SIG-M5 treated with dmso at 0.1 percent for 504 hours (cell line): ENCODE measurements at regions not wholly inside any gene's neighbourhood (a gene's known extent, or its start where the extent isn't known, plus 50 kb on each side); places are given as distances from the start of the nearest gene placed in this dataset.
A peak's percentile ranks its signal among the peaks of the same experiment; 100 is the strongest.

Experiments
- DNase-seq: peaks from one replicate; lab custom pipeline; 2025; ENCODE audit not compliant: unreplicated experiment; lab: John Stamatoyannopoulos, UW

DNA sequence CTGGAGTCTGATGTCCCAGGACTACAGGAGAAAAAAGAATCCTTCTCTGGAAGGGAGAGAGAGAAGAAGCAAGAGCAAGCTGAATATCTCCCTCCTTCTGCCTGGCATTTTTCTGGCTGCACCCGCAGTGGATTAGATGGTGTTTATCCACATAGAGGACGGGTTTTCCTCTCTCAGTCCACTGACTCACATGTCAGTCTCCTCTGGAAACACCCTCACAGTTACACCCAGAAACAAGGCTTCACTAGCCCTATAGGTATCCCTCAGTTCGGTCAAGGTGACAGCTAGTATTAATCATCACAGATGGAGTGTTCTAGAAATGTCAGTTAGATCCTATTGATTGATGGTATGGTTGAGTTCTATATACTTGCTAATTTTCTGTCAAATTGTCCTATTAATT, 87.9 kb downstream of the RHOU start:
- no peak for DNase-seq

DNA sequence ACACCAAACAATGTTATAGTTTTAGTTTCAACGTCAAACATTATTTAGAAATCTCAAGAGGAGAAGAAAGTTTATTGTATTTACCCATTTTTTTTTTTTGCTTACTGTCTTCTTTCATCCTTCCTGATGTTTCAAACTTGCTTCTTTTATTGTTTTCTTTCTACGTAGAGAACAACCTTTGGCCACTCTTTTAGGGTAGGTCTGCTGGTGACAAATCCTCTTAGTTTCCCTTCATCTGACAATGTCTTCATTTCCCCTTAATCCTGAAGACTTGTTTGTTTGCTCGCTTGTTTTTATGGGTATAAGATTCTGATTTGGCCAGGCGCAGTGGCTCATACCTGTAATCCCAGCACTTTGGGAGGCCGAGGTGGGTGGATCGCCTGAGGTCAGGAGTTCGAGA, 89.1 kb downstream of the RHOU start:
- no peak for DNase-seq

- no peak for DNase-seq
Measured at GRCh38 chr1:228825041-228825440, 89.8 kb downstream of the RHOU start.

DNA sequence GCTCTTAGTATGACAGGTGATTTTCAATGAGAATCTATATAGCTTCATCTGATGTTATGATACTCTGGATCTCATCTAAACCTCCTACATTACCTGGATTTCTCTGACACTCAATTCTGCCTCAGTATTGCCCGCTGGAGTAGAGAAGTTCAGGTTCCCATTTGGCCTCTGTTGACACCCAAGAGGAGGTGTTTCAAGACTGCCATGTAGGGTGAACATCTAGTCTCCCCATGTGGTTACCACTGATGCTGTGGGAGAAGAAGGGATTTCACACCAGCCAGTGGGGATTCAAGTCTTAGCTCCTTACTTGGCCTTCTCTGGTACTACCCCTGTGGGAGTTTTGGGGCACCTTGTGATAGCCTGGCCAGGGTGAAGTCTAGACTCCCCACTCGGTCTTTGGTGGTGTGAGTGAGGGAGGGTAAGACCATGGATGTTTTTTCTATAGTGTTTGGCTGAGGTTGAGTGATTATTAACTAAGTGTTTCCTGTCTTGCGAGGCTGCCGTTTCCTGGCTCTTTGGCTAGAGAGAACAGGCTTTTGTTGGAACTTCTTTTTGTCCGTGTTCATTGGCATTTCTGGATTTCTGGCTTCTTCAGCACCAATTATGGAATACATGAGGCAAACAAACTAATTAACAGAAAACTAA, 90.7 kb downstream of the RHOU start:
- DNase-seq, result no peak

DNA sequence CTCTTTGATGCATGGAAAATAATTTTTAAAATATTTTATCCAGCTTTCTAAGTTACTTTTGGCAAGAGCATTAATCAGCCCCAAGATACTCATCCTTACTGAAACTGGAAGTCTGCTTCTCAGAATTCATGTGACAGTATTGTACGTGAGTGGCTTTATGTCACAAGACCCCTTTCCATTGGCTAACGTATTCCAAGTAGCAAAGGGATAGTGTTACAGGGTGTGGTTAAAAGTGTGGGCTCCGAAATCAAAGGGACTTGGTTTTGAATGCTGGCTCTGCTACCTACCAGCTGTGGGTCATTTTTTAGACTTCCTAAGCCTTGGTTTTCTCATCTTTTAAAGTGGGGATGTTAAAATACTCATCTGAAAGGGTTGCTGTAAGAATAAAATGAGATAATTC, 91.7 kb downstream of the RHOU start:
- no peak for DNase-seq

GRCh38 chr1:228828151-228828550, 92.9 kb downstream of the RHOU start:
- DNase-seq, result no peak

DNA sequence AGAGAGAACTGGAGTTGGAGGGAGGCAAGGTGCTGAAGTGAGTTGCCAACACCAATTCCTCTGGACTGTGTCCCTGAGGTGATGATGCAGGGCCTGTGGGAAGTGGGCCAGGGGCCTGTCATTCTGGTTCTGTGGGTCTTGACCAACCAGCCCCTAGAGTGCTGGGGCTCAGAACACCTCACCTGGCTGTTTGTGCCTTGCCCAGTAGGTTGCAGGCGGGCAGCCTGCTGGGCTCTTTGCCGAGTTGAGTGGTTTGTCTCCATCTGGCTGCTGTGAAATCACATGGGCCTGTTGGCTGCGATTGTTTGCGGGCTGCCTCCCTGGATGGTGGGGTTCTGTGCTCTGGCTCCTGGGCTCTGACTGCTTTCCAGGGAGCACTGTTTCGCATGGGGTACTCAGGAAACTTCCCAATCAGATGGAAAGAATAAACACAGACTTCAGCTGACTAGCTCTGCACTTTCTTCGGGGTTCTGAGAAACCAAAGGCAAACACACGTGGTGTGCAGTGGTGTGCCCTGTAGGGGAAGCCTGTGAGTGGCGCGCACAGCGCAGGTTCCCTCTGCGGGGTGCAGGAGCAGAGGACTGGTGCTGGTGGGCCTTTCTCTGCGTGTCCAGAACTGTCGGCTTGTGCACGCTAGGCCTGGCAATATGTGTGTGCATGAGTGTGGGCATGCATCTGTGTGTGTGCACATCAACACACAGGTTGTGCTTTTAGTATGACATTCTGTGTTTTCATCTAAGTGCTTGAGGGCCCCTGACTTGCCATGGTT, 95.1 kb downstream of the RHOU start:
- DNase-seq, result no peak

DNA sequence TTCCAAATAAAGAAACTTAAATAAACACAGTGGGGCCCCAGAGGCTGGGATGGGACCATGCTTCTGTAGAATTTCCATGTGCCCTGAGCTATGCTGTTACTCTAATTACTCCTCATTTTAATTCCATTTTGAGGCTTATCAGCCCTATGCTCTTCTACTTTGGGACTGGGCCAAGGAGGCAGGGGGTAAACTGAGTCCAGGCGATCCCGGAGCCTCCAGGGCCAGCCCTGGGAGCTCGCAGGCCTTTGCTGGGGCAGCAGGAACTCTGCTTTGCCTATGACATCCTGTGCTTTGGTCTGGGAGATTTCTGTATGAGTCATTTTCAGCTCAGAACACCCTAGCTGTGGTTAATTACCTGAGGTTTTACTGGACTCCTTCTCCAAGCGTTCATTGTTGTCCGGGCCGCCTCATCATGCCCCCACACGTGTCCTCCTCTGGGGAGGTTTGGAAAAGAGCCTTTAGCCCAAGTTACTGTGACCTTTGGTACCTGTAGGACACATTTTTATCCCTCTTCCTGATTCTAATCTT, 95.7 kb downstream of the RHOU start:
- DNase-seq, result no peak

DNA sequence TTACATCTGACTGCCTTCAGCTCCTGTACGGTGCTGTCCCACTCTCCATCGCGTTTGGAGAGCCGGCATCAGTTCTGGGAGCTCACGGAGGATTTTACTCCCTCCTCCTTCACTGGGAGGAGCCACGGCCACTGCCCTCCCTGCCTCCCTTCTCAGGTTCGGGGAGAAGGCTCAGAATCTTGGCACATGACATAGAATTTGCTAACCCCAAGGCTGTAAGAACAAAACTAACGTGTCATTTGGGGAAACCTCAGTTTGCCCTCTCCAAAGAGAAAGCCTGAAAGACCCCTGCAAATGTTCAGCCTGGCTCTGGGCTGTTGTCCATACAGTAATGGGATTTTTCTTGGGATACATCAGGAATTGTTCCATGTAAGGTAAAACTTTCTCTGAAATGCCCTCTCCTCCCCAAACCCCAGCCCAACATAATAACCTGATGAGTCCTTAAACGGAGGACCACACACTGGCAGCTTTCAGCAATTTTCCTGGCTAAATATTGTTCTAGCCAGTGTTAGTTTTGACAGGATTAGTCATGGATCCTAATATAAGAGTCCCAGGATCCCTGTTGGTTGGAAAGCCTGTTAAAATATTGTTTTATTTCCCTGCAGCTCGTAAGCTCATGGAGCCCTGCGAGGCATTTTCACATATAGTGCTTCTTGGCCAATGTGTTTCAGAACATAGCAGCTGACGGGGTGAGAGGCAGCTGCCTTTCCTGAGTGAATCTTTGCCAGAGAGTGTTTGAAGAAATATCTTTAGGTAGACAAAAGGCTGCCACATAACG, 98.8 kb downstream of the RHOU start:
- DNase-seq, result no peak

- no peak for DNase-seq
Measured at GRCh38 chr1:228835456-228835855, 100.2 kb downstream of the RHOU start.

DNA sequence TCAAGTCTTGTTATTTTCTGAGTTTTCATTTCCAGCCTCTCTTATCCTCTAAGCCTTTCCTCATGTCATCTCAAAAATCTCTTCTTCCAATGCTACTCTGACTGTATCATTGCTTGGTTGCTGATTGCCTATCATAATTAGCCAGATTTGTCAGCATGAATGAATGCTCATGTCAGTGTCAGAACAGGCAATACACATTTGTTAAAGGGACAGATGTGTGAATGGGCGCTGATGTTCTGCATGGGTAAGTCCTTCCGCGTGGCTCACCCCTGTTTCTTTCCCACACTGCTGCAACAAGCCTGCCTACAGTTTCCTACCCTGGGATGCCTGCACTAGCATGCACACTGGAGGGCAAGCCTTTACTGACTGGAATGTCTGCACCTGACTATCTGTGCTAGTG, 100.6 kb downstream of the RHOU start:
- no peak for DNase-seq

GRCh38 chr1:228836427-228836826, 101.1 kb downstream of the RHOU start:
- DNase-seq, result no peak

GRCh38 chr1:228837032-228837431, 101.8 kb downstream of the RHOU start:
- DNase-seq, result no peak

GRCh38 chr1:228837817-228838716, 102.8 kb downstream of the RHOU start:
- DNase-seq, result peak; percentile 82

DNA sequence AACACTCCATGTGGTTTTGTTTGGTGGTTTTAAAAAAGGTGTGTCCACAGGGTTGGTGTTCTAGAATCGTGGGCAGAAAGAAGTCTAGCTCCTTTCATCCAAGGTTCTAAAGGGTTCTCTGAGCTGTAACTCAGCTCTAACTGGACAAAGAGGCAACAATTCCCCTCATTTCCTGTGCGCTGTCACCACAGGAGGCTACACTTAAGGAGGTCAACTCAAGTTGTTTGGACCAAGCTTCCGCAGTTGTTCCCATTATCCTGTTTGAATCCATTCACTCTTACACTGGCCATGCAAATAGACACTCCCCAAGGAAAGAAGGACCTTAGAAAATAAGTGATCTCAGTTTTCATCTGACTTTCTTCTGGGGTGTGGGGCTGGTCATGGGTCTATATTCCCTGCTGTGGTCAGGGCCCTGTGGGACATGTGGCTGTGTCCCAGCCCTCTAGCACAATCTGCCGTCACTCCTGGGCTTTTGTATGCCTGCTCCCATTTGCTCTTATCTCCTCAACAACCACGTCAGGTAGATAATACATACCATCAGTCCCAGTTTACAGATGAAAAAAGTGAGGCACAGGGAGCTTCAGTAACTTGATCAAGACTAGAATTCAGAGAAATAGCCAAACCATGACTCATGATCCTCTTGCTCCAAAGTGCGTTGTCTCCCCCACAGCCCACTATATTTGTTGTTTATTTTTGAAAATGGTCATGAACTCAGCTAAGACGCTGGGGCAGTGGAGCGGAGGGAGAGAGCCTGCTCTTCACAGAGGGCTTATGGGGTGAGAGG, 103.6 kb downstream of the RHOU start:
- DNase-seq, result no peak

DNA sequence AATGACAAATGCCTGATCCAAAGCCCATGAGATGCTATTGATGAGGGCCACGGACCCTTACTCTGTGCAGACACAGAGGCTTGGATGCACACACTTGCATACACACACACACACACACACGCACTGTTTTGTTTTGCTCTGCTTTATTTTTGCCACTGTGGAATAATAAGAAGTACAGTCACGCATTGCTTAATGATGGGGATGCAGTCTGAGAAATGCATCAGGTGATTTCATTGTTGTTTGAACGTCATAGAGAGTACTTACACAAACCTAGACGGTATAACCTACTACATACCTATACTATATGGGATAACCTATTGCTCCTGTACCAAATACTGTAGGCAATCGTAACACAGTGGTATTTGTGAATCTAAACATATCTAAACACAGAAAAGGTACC, 104.4 kb downstream of the RHOU start:
- no peak for DNase-seq

- DNase-seq, result no peak
Measured at GRCh38 chr1:228841632-228842031, 106.4 kb downstream of the RHOU start.

GRCh38 chr1:228842094-228842775, 107.0 kb downstream of the RHOU start:
- DNase-seq, result peak; percentile 26

DNA sequence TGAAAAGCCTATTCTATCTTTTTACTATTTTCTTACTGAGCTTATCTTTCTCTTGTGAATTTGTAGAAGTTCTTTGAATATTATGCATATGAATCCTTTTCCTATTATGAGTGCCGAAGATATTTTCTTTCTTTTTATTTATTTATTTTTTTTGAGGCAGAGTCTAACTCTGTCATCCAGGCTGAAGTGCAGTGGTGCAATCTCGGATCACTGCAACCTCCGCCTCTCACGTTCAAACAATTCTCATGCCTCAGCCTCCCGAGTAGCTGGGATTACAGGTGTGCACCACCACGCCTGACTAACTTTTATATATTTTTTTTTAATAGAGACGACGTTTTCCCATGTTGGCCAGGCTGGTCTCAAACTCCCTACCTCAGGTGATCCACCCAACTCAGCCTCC, 109.8 kb downstream of the RHOU start:
- no peak for DNase-seq
